OCI-M1 (cell line): ENCODE measurements at regions not wholly inside any gene's neighbourhood (a gene's known extent, or its start where the extent isn't known, plus 50 kb on each side); places are given as distances from the start of the nearest gene placed in this dataset.

Source experiments
- DNase-seq: peaks from one replicate; lab custom pipeline; 2025; lab: John Stamatoyannopoulos, UW

- no peak for DNase-seq
Measured at GRCh38 chr12:97924122-97924521, 461.5 kb downstream of the RMST start.

GRCh38 chr12:97927977-97928376 lies 465.4 kb downstream of the RMST start:
- DNase-seq: no peak

GRCh38 chr12:97936165-97936564 lies 473.6 kb downstream of the RMST start:
- DNase-seq: no peak

GRCh38 chr12:97938031-97938430 lies 475.4 kb downstream of the RMST start:
- DNase-seq: no peak

GRCh38 chr12:97939156-97939555 lies 476.6 kb downstream of the RMST start:
- no peak for DNase-seq

- no peak for DNase-seq
Measured at GRCh38 chr12:97940105-97940504, 477.5 kb downstream of the RMST start.

GRCh38 chr12:97940629-97941028 lies 478.0 kb downstream of the RMST start:
- no peak for DNase-seq

GRCh38 chr12:97941686-97942354 lies 479.2 kb downstream of the RMST start:
- no peak for DNase-seq

- no peak for DNase-seq
Measured at GRCh38 chr12:97943359-97943758, 480.8 kb downstream of the RMST start.

GRCh38 chr12:97944576-97944975 lies 482.0 kb downstream of the RMST start:
- no peak for DNase-seq

GRCh38 chr12:97946701-97947100 lies 484.1 kb downstream of the RMST start:
- no peak for DNase-seq

- DNase-seq: no peak
Measured at GRCh38 chr12:97948591-97948990, 486.0 kb downstream of the RMST start.

- no peak for DNase-seq
Measured at GRCh38 chr12:97951239-97951638, 488.6 kb downstream of the RMST start.

GRCh38 chr12:97951717-97952116 lies 489.1 kb downstream of the RMST start:
- no peak for DNase-seq

- DNase-seq: no peak
Measured at GRCh38 chr12:97957109-97957508, 494.5 kb downstream of the RMST start.

- DNase-seq: no peak
Measured at GRCh38 chr12:97960225-97960624, 497.6 kb downstream of the RMST start.

- peak; percentile 46 for DNase-seq
Measured at GRCh38 chr12:97960741-97961608, 498.4 kb downstream of the RMST start.

- no peak for DNase-seq
Measured at GRCh38 chr12:97967831-97968230, 505.2 kb downstream of the RMST start.

GRCh38 chr12:97968641-97969197 lies 506.1 kb downstream of the RMST start:
- DNase-seq: no peak

- DNase-seq: no peak
Measured at GRCh38 chr12:97977870-97978405, 515.3 kb downstream of the RMST start.

- DNase-seq: no peak
Measured at GRCh38 chr12:97982684-97983083, 520.1 kb downstream of the RMST start.

GRCh38 chr12:97983796-97984195 lies 521.2 kb downstream of the RMST start:
- DNase-seq: no peak

- no peak for DNase-seq
Measured at GRCh38 chr12:97984436-97984835, 521.8 kb downstream of the RMST start.
